Erythroblast (primary cell): ENCODE measurements at regions not wholly inside any gene's neighbourhood (a gene's known extent, or its start where the extent isn't known, plus 50 kb on each side); places are given as distances from the start of the nearest gene placed in this dataset.

Source experiments
- GATA1 ChIP-seq: IDR thresholded peaks from 2 replicates; pipeline ENCODE4 v1.6.1; 2011; ENCODE audit warnings: low read depth, mild to moderate bottlenecking, control low read depth, low read length, moderate library complexity
- POLR2A ChIP-seq: IDR thresholded peaks from 2 replicates; pipeline ENCODE4 v1.6.1; 2011; ENCODE audit warnings: mild to moderate bottlenecking, low read length

DNA sequence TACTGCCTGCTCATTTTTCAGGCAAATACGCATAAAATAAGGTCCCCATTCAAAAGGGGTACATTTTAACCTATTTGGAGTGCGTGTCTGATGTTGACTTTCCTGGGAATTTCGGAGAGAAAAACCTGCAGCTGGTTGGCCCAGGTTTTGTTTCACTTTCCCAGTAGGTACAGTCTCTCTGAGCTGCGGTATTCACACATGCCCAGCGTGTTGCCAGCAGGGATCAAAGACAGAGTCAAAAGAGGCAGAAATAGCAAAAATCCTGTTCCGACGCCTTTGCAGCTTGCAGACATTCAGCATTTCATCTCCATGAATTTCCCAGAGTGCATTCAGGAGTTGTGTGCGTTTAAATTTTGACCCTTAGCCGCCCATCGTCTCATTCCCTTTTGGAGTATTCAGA is 855.4 kb upstream of the CELF4 start:
- TF ChIP-seq POLR2A (no peak), GATA1 (no peak)
